ENCODE measurements at regions not wholly inside any gene's neighbourhood (a gene's known extent, or its start where the extent isn't known, plus 50 kb on each side); places are given as distances from the start of the nearest gene placed in this dataset.

- H3F3A ChIP-seq (ENCODE audit: control insufficient read depth, insufficient read depth): no peaks in the 10 kb centered on the region
- H3K79me2 ChIP-seq (ENCODE audit: control insufficient read depth, low read length): no peaks in the 10 kb centered on the region
- H3K36me3 ChIP-seq (ENCODE audit: control insufficient read depth, low read length): no peaks in the 10 kb centered on the region
- no peaks in the 10 kb centered on the region for H3K9me2 ChIP-seq (replicated peaks; ENCODE audit: control insufficient read depth, low read length)
- no peaks in the 10 kb centered on the region for H4K20me1 ChIP-seq (ENCODE audit: control insufficient read depth, insufficient read depth, low read depth, low read length)
- H3K9me3 ChIP-seq (ENCODE audit: control insufficient read depth, insufficient read depth, low read length): peaks cover 8% of the 10 kb centered on the region; the same call in 1 of the 2 replicates
- TF ChIP-seq, protein P1, sequence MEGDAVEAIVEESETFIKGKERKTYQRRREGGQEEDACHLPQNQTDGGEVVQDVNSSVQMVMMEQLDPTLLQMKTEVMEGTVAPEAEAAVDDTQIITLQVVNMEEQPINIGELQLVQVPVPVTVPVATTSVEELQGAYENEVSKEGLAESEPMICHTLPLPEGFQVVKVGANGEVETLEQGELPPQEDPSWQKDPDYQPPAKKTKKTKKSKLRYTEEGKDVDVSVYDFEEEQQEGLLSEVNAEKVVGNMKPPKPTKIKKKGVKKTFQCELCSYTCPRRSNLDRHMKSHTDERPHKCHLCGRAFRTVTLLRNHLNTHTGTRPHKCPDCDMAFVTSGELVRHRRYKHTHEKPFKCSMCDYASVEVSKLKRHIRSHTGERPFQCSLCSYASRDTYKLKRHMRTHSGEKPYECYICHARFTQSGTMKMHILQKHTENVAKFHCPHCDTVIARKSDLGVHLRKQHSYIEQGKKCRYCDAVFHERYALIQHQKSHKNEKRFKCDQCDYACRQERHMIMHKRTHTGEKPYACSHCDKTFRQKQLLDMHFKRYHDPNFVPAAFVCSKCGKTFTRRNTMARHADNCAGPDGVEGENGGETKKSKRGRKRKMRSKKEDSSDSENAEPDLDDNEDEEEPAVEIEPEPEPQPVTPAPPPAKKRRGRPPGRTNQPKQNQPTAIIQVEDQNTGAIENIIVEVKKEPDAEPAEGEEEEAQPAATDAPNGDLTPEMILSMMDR (IDR thresholded peaks at IDR 0.05; ENCODE audit: low read depth, low read length, poor library complexity, severe bottlenecking): no peak
- no peak for TF ChIP-seq EZH2phosphoT487 (IDR thresholded peaks at IDR 0.05; ENCODE audit: borderline replicate concordance, low read length)
- peaks cover 5% of the 10 kb centered on the region; the same call in 1 of the 2 replicates for H3K4me1 ChIP-seq (ENCODE audit: control insufficient read depth, low read length)
- H3K4me3 ChIP-seq (ENCODE audit: low read length): no peak overlapping the region
- no peaks in the 10 kb centered on the region for H3K27me3 ChIP-seq (ENCODE audit: control insufficient read depth, low read length)
- H3K27ac ChIP-seq (ENCODE audit: low read depth, low read length): no peak overlapping the region
- no peak overlapping the region for H3K4me2 ChIP-seq (ENCODE audit: low read length)
Observed at GRCh38 chr13:99075268-99076191, 97.7 kb upstream of the DOCK9 start.

DNA sequence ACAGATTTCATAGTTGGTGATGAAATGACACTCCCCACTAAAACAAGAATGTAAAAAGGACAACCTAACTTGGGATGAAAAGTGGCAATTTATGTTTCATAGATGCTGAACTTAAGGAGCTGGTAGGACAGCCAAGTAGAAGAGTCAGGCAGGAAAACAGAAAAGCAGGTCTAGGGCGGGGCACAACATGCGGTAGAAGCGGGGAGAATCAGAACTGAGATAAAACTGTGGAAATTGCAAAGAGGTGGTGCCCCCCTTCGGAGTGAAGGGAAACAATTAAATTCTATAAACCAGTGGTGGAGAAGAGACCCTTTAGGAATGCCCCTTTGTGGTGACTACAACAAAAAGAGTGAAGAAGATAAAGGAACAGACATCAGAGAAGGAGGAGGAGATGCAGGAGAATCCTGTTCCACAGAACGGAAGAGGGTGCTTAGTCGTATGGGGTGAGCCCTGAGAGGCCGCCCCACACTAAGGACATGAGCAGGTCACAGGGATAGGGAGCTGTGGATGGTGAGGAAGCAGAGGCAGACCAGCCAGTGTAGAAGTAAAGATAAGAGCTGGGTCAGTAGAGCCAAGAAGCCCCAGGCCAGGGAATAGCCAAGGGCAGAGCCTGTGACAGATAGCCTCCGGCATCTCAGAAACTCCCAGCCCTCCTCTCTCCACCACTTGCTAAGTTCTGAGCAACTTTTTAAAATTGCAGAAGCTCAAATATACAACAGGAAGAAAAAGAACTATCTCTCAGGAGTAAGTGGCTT lies 100.3 kb upstream of the DOCK9 start:
- no peak for TF ChIP-seq EZH2phosphoT487 (IDR thresholded peaks at IDR 0.05; ENCODE audit: borderline replicate concordance, low read length)
- TF ChIP-seq, protein P1 (IDR thresholded peaks at IDR 0.05; ENCODE audit: low read depth, low read length, poor library complexity, severe bottlenecking): no peak
- H4K20me1 ChIP-seq (ENCODE audit: control insufficient read depth, insufficient read depth, low read depth, low read length): no peaks in the 10 kb centered on the region
- H3K36me3 ChIP-seq (ENCODE audit: control insufficient read depth, low read length): no peaks in the 10 kb centered on the region
- H3K4me1 ChIP-seq (ENCODE audit: control insufficient read depth, low read length): peaks cover 5% of the 10 kb centered on the region; the same call in 1 of the 2 replicates
- no peaks in the 10 kb centered on the region for H3K9me2 ChIP-seq (replicated peaks; ENCODE audit: control insufficient read depth, low read length)
- no peak overlapping the region for H3K4me2 ChIP-seq (ENCODE audit: low read length)
- peaks cover 8% of the 10 kb centered on the region; the same call in 1 of the 2 replicates for H3K9me3 ChIP-seq (ENCODE audit: control insufficient read depth, insufficient read depth, low read length)
- H3K4me3 ChIP-seq (ENCODE audit: low read length): no peak overlapping the region
- H3F3A ChIP-seq (ENCODE audit: control insufficient read depth, insufficient read depth): no peaks in the 10 kb centered on the region
- H3K27me3 ChIP-seq (ENCODE audit: control insufficient read depth, low read length): no peaks in the 10 kb centered on the region; the same call in 1 of the 2 replicates
- H3K79me2 ChIP-seq (ENCODE audit: control insufficient read depth, low read length): no peaks in the 10 kb centered on the region
- no peak overlapping the region for H3K27ac ChIP-seq (ENCODE audit: low read depth, low read length)

DNA sequence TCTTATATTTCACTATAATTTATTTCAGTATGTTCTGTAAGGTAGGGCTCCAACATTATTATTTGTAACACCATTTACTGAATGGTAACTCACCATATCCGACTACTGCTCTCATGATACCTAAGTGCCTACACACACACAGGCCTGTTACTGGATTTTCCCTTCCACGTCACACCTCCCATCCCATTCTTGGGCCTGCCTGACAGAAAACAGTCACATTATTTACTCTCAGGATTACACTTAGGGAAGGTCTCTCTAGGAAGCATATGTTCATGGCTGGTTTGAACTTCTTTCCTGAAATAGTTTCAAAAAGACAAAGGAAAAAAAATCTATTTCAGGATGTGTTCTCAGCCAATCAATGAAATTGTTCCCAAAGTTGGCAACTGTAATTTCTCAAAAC lies 102.3 kb upstream of the DOCK9 start:
- Histone ChIP-seq H3K9me3 (ENCODE audit: control insufficient read depth, insufficient read depth, low read length) (no peaks in the 10 kb centered on the region), H3K27me3 (ENCODE audit: control insufficient read depth, low read length) (peaks cover 15% of the 10 kb centered on the region), H3K4me2 (ENCODE audit: low read length) (no peak overlapping the region), H3K9me2 (replicated peaks; ENCODE audit: control insufficient read depth, low read length) (no peaks in the 10 kb centered on the region), H3K4me3 (ENCODE audit: low read length) (no peak overlapping the region), H3F3A (ENCODE audit: control insufficient read depth, insufficient read depth) (peaks cover 6% of the 10 kb centered on the region; the same call in 1 of the 2 replicates), H3K36me3 (ENCODE audit: control insufficient read depth, low read length) (no peaks in the 10 kb centered on the region), H4K20me1 (ENCODE audit: control insufficient read depth, insufficient read depth, low read depth, low read length) (no peaks in the 10 kb centered on the region), H3K79me2 (ENCODE audit: control insufficient read depth, low read length) (no peaks in the 10 kb centered on the region), H3K4me1 (ENCODE audit: control insufficient read depth, low read length) (peaks cover 12% of the 10 kb centered on the region), H3K27ac (ENCODE audit: low read depth, low read length) (no peak overlapping the region)
- no peak for TF ChIP-seq EZH2phosphoT487 (IDR thresholded peaks at IDR 0.05; ENCODE audit: borderline replicate concordance, low read length)
- TF ChIP-seq, protein P1 (IDR thresholded peaks at IDR 0.05; ENCODE audit: low read depth, low read length, poor library complexity, severe bottlenecking): no peak
